Thyroid gland (tissue), 4 donors: ENCODE measurements at regions not wholly inside any gene's neighbourhood (a gene's known extent, or its start where the extent isn't known, plus 50 kb on each side); places are given as distances from the start of the nearest gene placed in this dataset.
"Not testable (repeated sequence)": the region's sequence is repeated elsewhere in the genome, so short reads cannot be mapped to it uniquely, and the experiment has no call there.

ENCODE experiments used
- CTCF ChIP-seq, 6 experiments: fragments of 200-600 bp in 3 of 6; fragments of 450-650 bp in 3 of 6; sonication (generic) in 3 of 6; IDR thresholded peaks; one replicate each; pipeline ENCODE4 v1.5.1; 2016 to 2019; ENCODE audit warnings: antibody characterized with exemption in 6 of 6, mild to moderate bottlenecking in 2 of 6, inconsistent platforms in 1 of 6, moderate library complexity in 1 of 6
- POLR2A ChIP-seq, 2 donors: fragments of 450-650 bp; IDR thresholded peaks; one replicate each; pipeline ENCODE4 v1.6.1; 2017; ENCODE audit warnings: antibody characterized with exemption in 2 of 2, mild to moderate bottlenecking in 2 of 2, moderate library complexity in 1 of 2

- not testable (repeated sequence) for TF ChIP-seq POLR2A, CTCF (IDR thresholded peaks at IDR 0.05)
Observed at GRCh38 chr16:33816328-33816944, 357.0 kb downstream of the TP53TG3F start.
